OCI-LY7 (cell line): ENCODE measurements at regions not wholly inside any gene's neighbourhood (a gene's known extent, or its start where the extent isn't known, plus 50 kb on each side); places are given as distances from the start of the nearest gene placed in this dataset.

ENCODE experiments used
- CTCF ChIP-seq: fragments of 200-600 bp; sonication (generic); conservative IDR thresholded peaks from 2 replicates; pipeline ENCODE4 v1.5.1; 2014; ENCODE audit warnings: mild to moderate bottlenecking, antibody characterized with exemption, low read length, moderate library complexity, mixed read lengths
- EZH2phosphoT487 ChIP-seq: fragments of 200-600 bp; sonication (generic); IDR thresholded peaks from 2 replicates; pipeline ENCODE4 v1.6.1; 2018; ENCODE audit warnings: low read depth, borderline replicate concordance, mild to moderate bottlenecking, mixed run types, antibody characterized with exemption, low read length, moderate library complexity, mixed read lengths

GRCh38 chr2:139162957-139163356, 382.8 kb upstream of the NXPH2 start:
- no peak for TF ChIP-seq CTCF
- TF ChIP-seq EZH2phosphoT487 = no peak
